Testis (tissue), 2 donors: ENCODE measurements at regions not wholly inside any gene's neighbourhood (a gene's known extent, or its start where the extent isn't known, plus 50 kb on each side); places are given as distances from the start of the nearest gene placed in this dataset.

Experiments used
- CTCF ChIP-seq, 3 experiments: fragments of 450-650 bp in 2 of 3; fragments of 200-600 bp in 1 of 3; sonication (generic) in 1 of 3; IDR thresholded peaks; one replicate each; pipeline ENCODE4 v1.5.1; 2016 to 2019; ENCODE audit warnings: antibody characterized with exemption in 3 of 3, mild to moderate bottlenecking in 2 of 3, moderate library complexity in 1 of 3
- POLR2A ChIP-seq: fragments of 450-650 bp; IDR thresholded peaks from one replicate; pipeline ENCODE4 v1.6.1; 2017; ENCODE audit warnings: antibody characterized with exemption, mild to moderate bottlenecking, moderate library complexity

GRCh38 chr6:26311385-26312095 lies 53.5 kb upstream of the BTN3A2 start:
- TF ChIP-seq CTCF (IDR thresholded peaks at IDR 0.05) (no peak), POLR2A (no peak)
